H1 (cell line): ENCODE measurements at regions not wholly inside any gene's neighbourhood (a gene's known extent, or its start where the extent isn't known, plus 50 kb on each side); places are given as distances from the start of the nearest gene placed in this dataset.

Source experiments
- CTCF ChIA-PET: fragments of 300-600 bp; sonication (Branson Sonifier 250); formaldehyde crosslinking; loops from one replicate; lab custom pipeline; 2021; ENCODE audit not compliant: partially characterized antibody; lab: Charles Lee
- POLR2A ChIA-PET: fragments of 300-600 bp; sonication (Branson Sonifier 250); formaldehyde crosslinking; loops from one replicate; lab custom pipeline; 2021; ENCODE audit warnings: inconsistent platforms; ENCODE audit not compliant: partially characterized antibody; lab: Charles Lee
- DNase-seq, 2 experiments: peaks; one replicate each; pipeline versions ENCODE4 v3.0.0 to v3.0.0-alpha.2; 2010 to 2022; ENCODE audit warnings: low spot score in 2 of 2, low read depth in 1 of 2, mixed read lengths in 1 of 2
- FAIRE-seq: peaks from 2 replicates; lab custom pipeline; 2011; peaks lifted over from hg19 to GRCh38; lab: Jason Lieb, UNC
- H2AFZ ChIP-seq: 2 replicates; pipeline ENCODE4 v1.8.1; 2012; ENCODE audit warnings: low read length, inconsistent platforms
- H2AK5ac ChIP-seq: 2 replicates; pipeline ENCODE4 v1.6.1; 2013; ENCODE audit warnings: low read depth, low read length
- H2BK120ac ChIP-seq: replicated peaks from 2 replicates; pipeline ENCODE3; 2013; ENCODE audit warnings: low read depth, low read length, inconsistent platforms
- H2BK12ac ChIP-seq: 2 replicates; pipeline ENCODE4 v1.6.1; 2013; ENCODE audit warnings: low read depth, low read length
- H2BK15ac ChIP-seq: 2 replicates; pipeline ENCODE4 v1.6.1; 2013; ENCODE audit warnings: low read length
- H2BK20ac ChIP-seq: 2 replicates; pipeline ENCODE4 v1.6.1; 2013; ENCODE audit warnings: low read length
- H2BK5ac ChIP-seq: 2 replicates; pipeline ENCODE4 v1.6.1; 2013; ENCODE audit warnings: low read depth, low read length
- H3K14ac ChIP-seq: 2 replicates; pipeline ENCODE4 v1.6.1; 2013; ENCODE audit warnings: inconsistent platforms; ENCODE audit not compliant: insufficient read length
- H3K18ac ChIP-seq: 2 replicates; pipeline ENCODE4 v1.6.1; 2013; ENCODE audit warnings: low read length; ENCODE audit errors: extremely low read depth
- H3K23ac ChIP-seq: 2 replicates; pipeline ENCODE4 v1.6.1; 2013; ENCODE audit warnings: inconsistent platforms; ENCODE audit not compliant: insufficient read length
- H3K23me2 ChIP-seq: 2 replicates; pipeline ENCODE4 v1.6.1; 2013; ENCODE audit warnings: low read depth, low read length
- H3K27ac ChIP-seq: 2 replicates; pipeline ENCODE4 v1.6.1; 2011; ENCODE audit warnings: low read depth, low read length, inconsistent platforms
- H3K27me3 ChIP-seq, 4 experiments: replicated peaks in 1 of 4; 1 replicate in 1 of 4; 2 replicates in 3 of 4; pipeline versions ENCODE4 v1.6.1 to v1.8.1; 2011 to 2013; ENCODE audit warnings: low read length in 3 of 4, mild to moderate bottlenecking in 3 of 4, inconsistent platforms in 2 of 4, mixed read lengths in 2 of 4, moderate library complexity in 1 of 4; ENCODE audit not compliant: control insufficient read depth in 3 of 4, insufficient read depth in 3 of 4; ENCODE audit errors: extremely low read depth in 1 of 4
- H3K36me3 ChIP-seq, 4 experiments: 2 replicates each; pipeline versions ENCODE4 v1.6.1 to v1.8.1; 2011 to 2013; ENCODE audit warnings: mild to moderate bottlenecking in 4 of 4, low read length in 3 of 4, moderate library complexity in 2 of 4, control low read depth in 1 of 4, inconsistent platforms in 1 of 4; ENCODE audit not compliant: insufficient read depth in 4 of 4, control insufficient read depth in 2 of 4
- H3K4ac ChIP-seq: replicated peaks from 2 replicates; pipeline ENCODE3; 2013; ENCODE audit warnings: low read length, low read depth, mixed read lengths, inconsistent platforms; ENCODE audit not compliant: insufficient read length
- H3K4me1 ChIP-seq, 4 experiments: replicated peaks in 1 of 4; 1 replicate in 1 of 4; 2 replicates in 3 of 4; pipeline versions ENCODE4 v1.6.1 to v1.8.1; 2011 to 2013; ENCODE audit warnings: low read length in 3 of 4, inconsistent platforms in 2 of 4, mixed read lengths in 1 of 4; ENCODE audit not compliant: insufficient read depth in 4 of 4, control insufficient read depth in 3 of 4
- H3K4me2 ChIP-seq, 2 experiments: 2 replicates each; pipeline versions ENCODE4 v1.6.1 to v1.8.1; 2011 to 2013; ENCODE audit warnings: low read depth in 2 of 2, low read length in 2 of 2, control low read depth in 1 of 2, inconsistent platforms in 1 of 2, mild to moderate bottlenecking in 1 of 2; ENCODE audit not compliant: insufficient read depth in 1 of 2
- H3K4me3 ChIP-seq, 4 experiments: fragments of 200-600, 300-600 bp in 1 of 4; sonication (generic), shearing (Covaris generic), sonication (Bioruptor Twin) in 1 of 4; 2 replicates each; pipeline versions ENCODE4 v1.5.1 to v1.8.1; 2011 to 2016; ENCODE audit warnings: low read length in 4 of 4, low read depth in 3 of 4, control low read depth in 2 of 4, inconsistent platforms in 2 of 4, mild to moderate bottlenecking in 2 of 4, mixed read lengths in 1 of 4, moderate library complexity in 1 of 4; ENCODE audit not compliant: insufficient read depth in 2 of 4; ENCODE audit errors: extremely low read depth in 1 of 4
- H3K56ac ChIP-seq: replicated peaks from 2 replicates; pipeline ENCODE3; 2013; ENCODE audit warnings: low read depth, mild to moderate bottlenecking, mixed read lengths, low read length, inconsistent platforms; ENCODE audit not compliant: insufficient read length
- H3K79me1 ChIP-seq: 2 replicates; pipeline ENCODE4 v1.6.1; 2013; ENCODE audit warnings: low read depth, low read length, control low read depth
- H3K79me2 ChIP-seq, 2 experiments: 2 replicates each; pipeline versions ENCODE4 v1.6.1 to v1.8.1; 2012 to 2013; ENCODE audit warnings: low read length in 2 of 2, mild to moderate bottlenecking in 2 of 2, inconsistent platforms in 1 of 2; ENCODE audit not compliant: insufficient read depth in 2 of 2, control insufficient read depth in 1 of 2
- H3K9ac ChIP-seq, 4 experiments: replicated peaks in 1 of 4; 1 replicate in 1 of 4; 2 replicates in 3 of 4; pipeline versions ENCODE4 v1.6.1 to v1.8.1; 2011 to 2013; ENCODE audit warnings: low read depth in 3 of 4, low read length in 3 of 4, control low read depth in 2 of 4, mild to moderate bottlenecking in 2 of 4, moderate library complexity in 2 of 4, inconsistent platforms in 1 of 4; ENCODE audit errors: extremely low read depth in 1 of 4
- H3K9me3 ChIP-seq, 2 experiments: 2 replicates each; pipeline versions ENCODE4 v1.6.1 to v1.8.1; 2012 to 2013; ENCODE audit warnings: mild to moderate bottlenecking in 2 of 2, moderate library complexity in 2 of 2, control low read depth in 1 of 2, inconsistent platforms in 1 of 2, low read depth in 1 of 2, low read length in 1 of 2, mixed read lengths in 1 of 2; ENCODE audit not compliant: insufficient read depth in 2 of 2
- H4K20me1 ChIP-seq, 2 experiments: replicated peaks in 1 of 2; 2 replicates each; pipeline versions ENCODE3 to v1.8.1; 2011 to 2013; ENCODE audit warnings: inconsistent platforms in 2 of 2, low read length in 2 of 2, mild to moderate bottlenecking in 1 of 2; ENCODE audit not compliant: insufficient read depth in 2 of 2, control insufficient read depth in 1 of 2
- H4K5ac ChIP-seq: 2 replicates; pipeline ENCODE4 v1.6.1; 2013; ENCODE audit warnings: low read length, low read depth, mixed read lengths, inconsistent platforms; ENCODE audit not compliant: insufficient read length
- H4K8ac ChIP-seq: 2 replicates; pipeline ENCODE4 v1.8.0; 2013; ENCODE audit warnings: mild to moderate bottlenecking, moderate library complexity, low read length, inconsistent platforms; ENCODE audit not compliant: insufficient read depth; ENCODE audit errors: extremely low read depth
- H4K91ac ChIP-seq: replicated peaks from 2 replicates; pipeline ENCODE3; 2013; ENCODE audit warnings: low read length, mixed read lengths, inconsistent platforms; ENCODE audit not compliant: insufficient read length
- ATF2 ChIP-seq: IDR thresholded peaks from 2 replicates; pipeline ENCODE4 v1.6.1; 2012; ENCODE audit warnings: low read length, inconsistent platforms
- ATF3 ChIP-seq: IDR thresholded peaks from 2 replicates; pipeline ENCODE4 v1.6.1; 2011; ENCODE audit warnings: low read depth, mild to moderate bottlenecking, low read length; ENCODE audit not compliant: insufficient read depth
- CTBP2 ChIP-seq: IDR thresholded peaks from 2 replicates; pipeline ENCODE4 v1.7.0; 2011; ENCODE audit warnings: borderline replicate concordance, mild to moderate bottlenecking, moderate library complexity, mixed read lengths, low read length; ENCODE audit not compliant: insufficient read depth, insufficient read length
- NANOG ChIP-seq: IDR thresholded peaks from 2 replicates; pipeline ENCODE4 v1.6.1; 2011; ENCODE audit warnings: low read length, low read depth, mild to moderate bottlenecking, inconsistent platforms; ENCODE audit not compliant: insufficient read depth, poor library complexity, severe bottlenecking
- SIX5 ChIP-seq: IDR thresholded peaks from 2 replicates; pipeline ENCODE4 v1.6.1; 2011; ENCODE audit warnings: mild to moderate bottlenecking, low read depth, low read length
- SUZ12 ChIP-seq: fragments of 200-600 bp; sonication (generic); IDR thresholded peaks from 2 replicates; pipeline ENCODE4 v1.6.1; 2012; ENCODE audit warnings: mild to moderate bottlenecking, inconsistent platforms, low read length, moderate library complexity, mixed read lengths
- TCF12 ChIP-seq: IDR thresholded peaks from 2 replicates; pipeline ENCODE4 v1.6.1; 2011; ENCODE audit warnings: low read depth, mild to moderate bottlenecking, low read length
- WGBS, 2 experiments: shearing (Covaris generic) in 1 of 2; methylation state at CpG; one replicate each; pipeline versions ENCODE4 v1.1.6 to v1.1.7; 2013 to 2015; ENCODE audit warnings: low lambda C conversion rate in 2 of 2, mixed read lengths in 2 of 2, inconsistent platforms in 1 of 2, low coverage in 1 of 2, missing lambda C conversion rate in 1 of 2; ENCODE audit not compliant: insufficient replicate concordance in 2 of 2, insufficient coverage in 1 of 2, insufficient read length in 1 of 2; ENCODE audit errors: extremely low coverage in 1 of 2, missing lambda C conversion rate in 1 of 2; 5-methylcytosine and 5-hydroxymethylcytosine counted together

GRCh38 chr10:118511711-118512110, 83.7 kb downstream of the PRLHR start:
- CTCF ChIA-PET: no interaction called here
- H2AFZ ChIP-seq: no peak overlapping the region

More at GRCh38 chr10:118511711-118512110, 83.7 kb downstream of the PRLHR start:
- no peak overlapping the region for H3K4ac ChIP-seq
- no peak overlapping the region for H3K14ac ChIP-seq
- no peak for TF ChIP-seq NANOG
- no peak for TF ChIP-seq ATF2
- no peak for TF ChIP-seq TCF12
- TF ChIP-seq ATF3: no peak
- no peak for TF ChIP-seq SUZ12
- TF ChIP-seq CTBP2: no peak
- TF ChIP-seq SIX5: no peak
- H2BK5ac ChIP-seq: no peak overlapping the region
- H2BK120ac ChIP-seq: no peak overlapping the region
- H2BK20ac ChIP-seq: no peak overlapping the region
- H3K27ac ChIP-seq: no peak overlapping the region
- POLR2A ChIA-PET: no interaction called here
- H3K36me3 ChIP-seq: no peaks in the 10 kb centered on the region
- no peak for DNase-seq
- H3K23me2 ChIP-seq: no peaks in the 10 kb centered on the region
- no peak overlapping the region for H4K5ac ChIP-seq
- no peak overlapping the region for H3K9ac ChIP-seq
- H3K79me1 ChIP-seq: no peaks in the 10 kb centered on the region
- no peak overlapping the region for H4K91ac ChIP-seq
- no peak overlapping the region for H4K8ac ChIP-seq
- 90% methylated on average over 2 of the region's 2 CpGs; no CpG with 5 or more reads in 1 of the 2 experiments for WGBS, 2 experiments
- no peak overlapping the region for H3K18ac ChIP-seq
- H3K9me3 ChIP-seq: no peaks in the 10 kb centered on the region
- H3K4me1 ChIP-seq: no peaks in the 10 kb centered on the region
- no peak overlapping the region for H2BK15ac ChIP-seq
- H3K79me2 ChIP-seq: no peaks in the 10 kb centered on the region
- H3K23ac ChIP-seq: no peak overlapping the region
- H4K20me1 ChIP-seq: no peaks in the 10 kb centered on the region
- no peak overlapping the region for H2BK12ac ChIP-seq
- H3K4me3 ChIP-seq: no peak overlapping the region
- H3K27me3 ChIP-seq: no peaks in the 10 kb centered on the region
- no peak for FAIRE-seq
- H2AK5ac ChIP-seq: no peak overlapping the region
- no peak overlapping the region for H3K56ac ChIP-seq
- no peak overlapping the region for H3K4me2 ChIP-seq
